HG02870 (cell line): ENCODE measurements at regions not wholly inside any gene's neighbourhood (a gene's known extent, or its start where the extent isn't known, plus 50 kb on each side); places are given as distances from the start of the nearest gene placed in this dataset.

ENCODE experiments used
- ATAC-seq: cut with Tn5 transposase; IDR thresholded peaks from one replicate; pipeline ENCODE4 v1.9.1; 2021; ENCODE audit warnings: mild to moderate bottlenecking, moderate library complexity; ENCODE audit not compliant: unreplicated experiment

GRCh38 chr5:74428275-74428674 is 212.3 kb downstream of the ENC1 start:
- no peak for ATAC-seq

- ATAC-seq: no peak
These were observed 214.0 kb downstream of the ENC1 start for GRCh38 chr5:74426506-74426905.

GRCh38 chr5:74424162-74424868 is 216.2 kb downstream of the ENC1 start:
- no peak for ATAC-seq

- ATAC-seq: no peak
These were observed 217.1 kb downstream of the ENC1 start for GRCh38 chr5:74423383-74423782.

GRCh38 chr5:74422671-74423070 is 217.9 kb downstream of the ENC1 start:
- ATAC-seq: no peak

GRCh38 chr5:74422030-74422429 is 218.5 kb downstream of the ENC1 start:
- no peak for ATAC-seq

GRCh38 chr5:74421377-74421776 is 219.2 kb downstream of the ENC1 start:
- no peak for ATAC-seq

GRCh38 chr5:74420947-74421346 is 219.6 kb downstream of the ENC1 start:
- ATAC-seq: no peak

- no peak for ATAC-seq
These were observed 220.3 kb downstream of the ENC1 start for GRCh38 chr5:74420220-74420619.

- no peak for ATAC-seq
These were observed 221.1 kb downstream of the ENC1 start for GRCh38 chr5:74419468-74419867.

- ATAC-seq: no peak
These were observed 221.8 kb downstream of the ENC1 start for GRCh38 chr5:74418709-74419108.

GRCh38 chr5:74418261-74418660 is 222.3 kb downstream of the ENC1 start:
- no peak for ATAC-seq

GRCh38 chr5:74415695-74416102 is 224.8 kb downstream of the ENC1 start:
- no peak for ATAC-seq

- no peak for ATAC-seq
These were observed 226.3 kb downstream of the ENC1 start for GRCh38 chr5:74414228-74414627.

- no peak for ATAC-seq
These were observed 227.0 kb downstream of the ENC1 start for GRCh38 chr5:74413403-74414048.

- ATAC-seq: no peak
These were observed 228.5 kb downstream of the ENC1 start for GRCh38 chr5:74412066-74412465.

- no peak for ATAC-seq
These were observed 230.8 kb downstream of the ENC1 start for GRCh38 chr5:74409712-74410111.

GRCh38 chr5:74409166-74409706 is 231.3 kb downstream of the ENC1 start:
- no peak for ATAC-seq

GRCh38 chr5:74408150-74409043 is 232.1 kb downstream of the ENC1 start:
- no peak for ATAC-seq

GRCh38 chr5:74407701-74408100 is 232.8 kb downstream of the ENC1 start:
- ATAC-seq: no peak

GRCh38 chr5:74406844-74407243 is 233.7 kb downstream of the ENC1 start:
- no peak for ATAC-seq
